Osteocyte (in vitro differentiated cells): ENCODE measurements at regions not wholly inside any gene's neighbourhood (a gene's known extent, or its start where the extent isn't known, plus 50 kb on each side); places are given as distances from the start of the nearest gene placed in this dataset.

Experiments
- DNase-seq: peaks from one replicate; pipeline ENCODE4 v3.0.0; 2021; ENCODE audit warnings: mixed read lengths; ENCODE audit not compliant: unreplicated experiment; ENCODE audit errors: extremely low spot score
- H3K27ac Mint-ChIP-seq: one replicate; pipeline ENCODE4 v1.8.0; 2021; ENCODE audit warnings: mild to moderate bottlenecking, mixed read lengths; ENCODE audit not compliant: unreplicated experiment
- H3K27me3 Mint-ChIP-seq: one replicate; pipeline ENCODE4 v1.8.0; 2021; ENCODE audit warnings: mixed read lengths; ENCODE audit not compliant: unreplicated experiment
- H3K36me3 Mint-ChIP-seq: one replicate; pipeline ENCODE4 v1.8.0; 2021; ENCODE audit warnings: mixed read lengths; ENCODE audit not compliant: unreplicated experiment
- H3K4me1 Mint-ChIP-seq: one replicate; pipeline ENCODE4 v1.8.0; 2021; ENCODE audit warnings: mixed read lengths; ENCODE audit not compliant: unreplicated experiment
- H3K4me3 Mint-ChIP-seq: one replicate; pipeline ENCODE4 v1.8.0; 2021; ENCODE audit warnings: mild to moderate bottlenecking, moderate library complexity, mixed read lengths; ENCODE audit not compliant: unreplicated experiment
- H3K9me3 Mint-ChIP-seq: one replicate; pipeline ENCODE4 v1.8.0; 2021; ENCODE audit warnings: mixed read lengths; ENCODE audit not compliant: unreplicated experiment
- TF ChIP-seq, protein P1 (sequence below): fragments of 200-600 bp; sonication (generic); IDR thresholded peaks from 2 replicates; pipeline ENCODE4 v1.5.0; 2021; ENCODE audit warnings: antibody characterized with exemption, mild to moderate bottlenecking, moderate library complexity

DNA sequence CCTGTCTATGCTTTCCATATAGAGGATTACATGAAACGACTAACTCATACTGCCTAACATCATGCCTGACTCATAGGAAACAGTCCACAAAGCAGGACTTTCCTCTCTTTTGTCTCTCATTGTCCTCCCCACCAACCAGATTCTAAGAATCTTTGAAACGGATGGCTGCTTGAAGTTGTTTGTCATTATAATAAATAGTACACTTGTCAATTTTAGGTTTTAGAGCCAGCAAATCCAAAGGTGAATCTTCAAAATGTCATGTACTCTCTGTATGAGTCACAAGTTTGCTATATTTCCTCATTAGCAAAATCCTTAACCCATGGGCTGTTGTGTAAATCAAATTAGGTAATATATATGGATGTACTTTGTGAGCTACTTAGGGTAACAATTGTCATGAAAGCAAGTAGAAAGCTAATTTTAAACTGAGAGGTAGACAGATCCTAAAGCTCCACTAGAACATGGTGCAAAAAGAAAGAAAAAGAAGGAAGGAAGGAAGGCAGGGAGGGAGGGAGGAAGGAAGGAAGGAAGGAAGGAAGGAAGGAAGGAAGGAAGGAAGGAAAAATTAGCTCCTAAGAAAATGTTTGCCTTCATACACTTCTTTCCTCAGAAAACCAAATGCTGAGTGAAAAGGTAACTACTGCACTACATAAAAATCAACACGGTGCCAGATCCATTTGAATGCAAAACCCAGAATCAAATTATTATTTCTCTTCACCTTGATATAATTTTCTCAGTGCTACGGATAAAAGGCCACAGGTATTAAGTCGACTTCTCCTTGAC is 129.5 kb upstream of the PRMT6 start:
- no peaks in the 10 kb centered on the region for H3K36me3 Mint-ChIP-seq
- no peaks in the 10 kb centered on the region for H3K4me1 Mint-ChIP-seq
- H3K9me3 Mint-ChIP-seq = peaks cover 4% of the 10 kb centered on the region
- DNase-seq = no peak
- no peak overlapping the region for H3K4me3 Mint-ChIP-seq
- H3K27me3 Mint-ChIP-seq = no peaks in the 10 kb centered on the region
- TF ChIP-seq, protein P1, sequence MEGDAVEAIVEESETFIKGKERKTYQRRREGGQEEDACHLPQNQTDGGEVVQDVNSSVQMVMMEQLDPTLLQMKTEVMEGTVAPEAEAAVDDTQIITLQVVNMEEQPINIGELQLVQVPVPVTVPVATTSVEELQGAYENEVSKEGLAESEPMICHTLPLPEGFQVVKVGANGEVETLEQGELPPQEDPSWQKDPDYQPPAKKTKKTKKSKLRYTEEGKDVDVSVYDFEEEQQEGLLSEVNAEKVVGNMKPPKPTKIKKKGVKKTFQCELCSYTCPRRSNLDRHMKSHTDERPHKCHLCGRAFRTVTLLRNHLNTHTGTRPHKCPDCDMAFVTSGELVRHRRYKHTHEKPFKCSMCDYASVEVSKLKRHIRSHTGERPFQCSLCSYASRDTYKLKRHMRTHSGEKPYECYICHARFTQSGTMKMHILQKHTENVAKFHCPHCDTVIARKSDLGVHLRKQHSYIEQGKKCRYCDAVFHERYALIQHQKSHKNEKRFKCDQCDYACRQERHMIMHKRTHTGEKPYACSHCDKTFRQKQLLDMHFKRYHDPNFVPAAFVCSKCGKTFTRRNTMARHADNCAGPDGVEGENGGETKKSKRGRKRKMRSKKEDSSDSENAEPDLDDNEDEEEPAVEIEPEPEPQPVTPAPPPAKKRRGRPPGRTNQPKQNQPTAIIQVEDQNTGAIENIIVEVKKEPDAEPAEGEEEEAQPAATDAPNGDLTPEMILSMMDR = no peak
- no peak overlapping the region for H3K27ac Mint-ChIP-seq

- Mint-ChIP-seq H3K4me1 (no peaks in the 10 kb centered on the region), H3K27me3 (no peaks in the 10 kb centered on the region), H3K36me3 (no peaks in the 10 kb centered on the region), H3K9me3 (peaks cover 11% of the 10 kb centered on the region), H3K4me3 (no peak overlapping the region), H3K27ac (no peak overlapping the region)
- TF ChIP-seq, protein P1 = no peak
- DNase-seq = no peak
Measured at GRCh38 chr1:106937104-106937503, 119.4 kb upstream of the PRMT6 start.

- Mint-ChIP-seq H3K9me3 (no peaks in the 10 kb centered on the region), H3K4me3 (no peak overlapping the region), H3K27me3 (no peaks in the 10 kb centered on the region), H3K36me3 (no peaks in the 10 kb centered on the region), H3K4me1 (no peaks in the 10 kb centered on the region), H3K27ac (no peak overlapping the region)
- TF ChIP-seq, protein P1 = no peak
- DNase-seq = no peak
Measured at GRCh38 chr1:106944721-106945120, 111.8 kb upstream of the PRMT6 start.

DNA sequence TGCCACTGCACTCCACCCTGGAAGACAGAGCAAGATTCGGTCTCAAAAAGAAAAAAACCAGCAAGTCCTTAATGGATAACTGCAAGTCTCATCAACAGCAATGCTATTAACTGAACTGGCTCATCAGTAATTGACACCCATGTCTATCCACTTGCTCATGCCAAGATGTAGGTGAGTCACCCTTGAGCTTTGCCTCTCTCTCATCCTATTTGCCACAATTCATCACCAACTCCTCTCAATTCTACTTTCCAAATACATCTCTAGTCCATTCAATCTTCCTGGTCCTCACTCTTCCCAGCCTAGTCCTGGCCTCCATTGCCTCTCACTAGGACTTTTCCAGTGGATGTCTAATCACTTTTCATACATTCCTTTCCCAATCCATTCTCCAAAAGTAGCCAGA is 103.7 kb upstream of the PRMT6 start:
- no peaks in the 10 kb centered on the region for H3K27me3 Mint-ChIP-seq
- H3K4me3 Mint-ChIP-seq = no peak overlapping the region
- no peaks in the 10 kb centered on the region for H3K4me1 Mint-ChIP-seq
- TF ChIP-seq, protein P1 = no peak
- no peaks in the 10 kb centered on the region for H3K9me3 Mint-ChIP-seq
- no peak overlapping the region for H3K27ac Mint-ChIP-seq
- DNase-seq = no peak
- H3K36me3 Mint-ChIP-seq = no peaks in the 10 kb centered on the region

- TF ChIP-seq, protein P1 = no peak
- Mint-ChIP-seq H3K4me3 (no peak overlapping the region), H3K4me1 (no peaks in the 10 kb centered on the region), H3K27me3 (no peaks in the 10 kb centered on the region), H3K36me3 (no peaks in the 10 kb centered on the region), H3K27ac (no peak overlapping the region), H3K9me3 (no peaks in the 10 kb centered on the region)
- DNase-seq = no peak
Measured at GRCh38 chr1:106954661-106955229, 101.7 kb upstream of the PRMT6 start.
